SKM-1 treated with dmso at 0.1 percent for 144 hours (cell line): ENCODE measurements at regions not wholly inside any gene's neighbourhood (a gene's known extent, or its start where the extent isn't known, plus 50 kb on each side); places are given as distances from the start of the nearest gene placed in this dataset.

Source experiments
- DNase-seq: peaks from one replicate; lab custom pipeline; 2025; ENCODE audit not compliant: unreplicated experiment; lab: John Stamatoyannopoulos, UW

- no peak for DNase-seq
Observed at GRCh38 chr13:50444726-50445125, 398.8 kb downstream of the DLEU7 start.

- DNase-seq: no peak
Observed at GRCh38 chr13:50446611-50447010, 396.9 kb downstream of the DLEU7 start.

- no peak for DNase-seq
Observed at GRCh38 chr13:50448535-50448998, 394.9 kb downstream of the DLEU7 start.

GRCh38 chr13:50449465-50449864, 394.0 kb downstream of the DLEU7 start:
- DNase-seq: no peak

GRCh38 chr13:50450279-50450678, 393.2 kb downstream of the DLEU7 start:
- no peak for DNase-seq

- no peak for DNase-seq
Observed at GRCh38 chr13:50451609-50452008, 391.9 kb downstream of the DLEU7 start.

- no peak for DNase-seq
Observed at GRCh38 chr13:50452028-50452427, 391.5 kb downstream of the DLEU7 start.

- no peak for DNase-seq
Observed at GRCh38 chr13:50452756-50453155, 390.7 kb downstream of the DLEU7 start.

- no peak for DNase-seq
Observed at GRCh38 chr13:50453188-50453587, 390.3 kb downstream of the DLEU7 start.

- no peak for DNase-seq
Observed at GRCh38 chr13:50456111-50456510, 387.4 kb downstream of the DLEU7 start.

GRCh38 chr13:50457415-50458393, 385.8 kb downstream of the DLEU7 start:
- no peak for DNase-seq

GRCh38 chr13:50459046-50459445, 384.4 kb downstream of the DLEU7 start:
- no peak for DNase-seq

- DNase-seq: no peak
Observed at GRCh38 chr13:50459658-50460057, 383.8 kb downstream of the DLEU7 start.

- DNase-seq: no peak
Observed at GRCh38 chr13:50460358-50460757, 383.1 kb downstream of the DLEU7 start.

GRCh38 chr13:50461189-50461588, 382.3 kb downstream of the DLEU7 start:
- no peak for DNase-seq

GRCh38 chr13:50463719-50464118, 379.8 kb downstream of the DLEU7 start:
- DNase-seq: no peak

- no peak for DNase-seq
Observed at GRCh38 chr13:50464349-50465251, 378.9 kb downstream of the DLEU7 start.

- no peak for DNase-seq
Observed at GRCh38 chr13:50466456-50466855, 377.0 kb downstream of the DLEU7 start.

GRCh38 chr13:50467156-50468110, 376.1 kb downstream of the DLEU7 start:
- no peak for DNase-seq

GRCh38 chr13:50468849-50469669, 374.4 kb downstream of the DLEU7 start:
- no peak for DNase-seq
